CD4-positive, alpha-beta T cell (primary cell): ENCODE measurements at regions not wholly inside any gene's neighbourhood (a gene's known extent, or its start where the extent isn't known, plus 50 kb on each side); places are given as distances from the start of the nearest gene placed in this dataset.

Experiments used
- ATAC-seq: fragments of 200-7000 bp; cut with Tn5 transposase; one replicate; pipeline ENCODE4 v1.10.0; 2022; ENCODE audit warnings: mild to moderate bottlenecking; ENCODE audit not compliant: poor library complexity
- CTCF ChIA-PET: fragments of 350-600 bp; sonication (Branson Sonifier 250); formaldehyde crosslinking; loops from one replicate; lab custom pipeline; 2021; ENCODE audit warnings: antibody characterized with exemption, inconsistent platforms; lab: Charles Lee
- POLR2A ChIA-PET: fragments of 350-600 bp; sonication (Branson Sonifier 250); formaldehyde crosslinking; loops from one replicate; lab custom pipeline; 2021; ENCODE audit warnings: antibody characterized with exemption, inconsistent platforms; lab: Charles Lee
- DNase-seq, 14 experiments: peaks; one replicate each; pipeline ENCODE4 v3.0.0-alpha.2; 2013 to 2020; ENCODE audit warnings: mixed read lengths in 2 of 14
- H3K27ac ChIP-seq, 2 donors: one replicate each; pipeline versions ENCODE4 v1.5.1 to v1.7.0; 2013; ENCODE audit warnings: low read length in 2 of 2, low read depth in 1 of 2, mild to moderate bottlenecking in 1 of 2
- H3K27me3 ChIP-seq, 2 experiments: 1 replicate in 1 of 2; 2 replicates in 1 of 2; pipeline versions ENCODE4 v1.6.1 to v1.7.0; 2013; ENCODE audit warnings: low read length in 2 of 2, control low read depth in 1 of 2, mild to moderate bottlenecking in 1 of 2, moderate library complexity in 1 of 2; ENCODE audit not compliant: insufficient read depth in 2 of 2, control insufficient read depth in 1 of 2
- H3K36me3 ChIP-seq: one replicate; pipeline ENCODE4 v1.6.1; 2013; ENCODE audit warnings: low read length, control low read depth; ENCODE audit not compliant: insufficient read depth
- H3K4me1 ChIP-seq: one replicate; pipeline ENCODE4 v1.6.1; 2013; ENCODE audit warnings: low read length, control low read depth; ENCODE audit not compliant: insufficient read depth
- H3K4me3 ChIP-seq: one replicate; pipeline ENCODE4 v1.5.1; 2013; ENCODE audit warnings: mild to moderate bottlenecking, low read length, moderate library complexity
- H3K9me3 ChIP-seq, 2 experiments: 1 replicate in 1 of 2; 2 replicates in 1 of 2; pipeline versions ENCODE4 v1.6.1 to v1.7.0; 2013; ENCODE audit warnings: low read length in 2 of 2, mild to moderate bottlenecking in 2 of 2, control low read depth in 1 of 2, moderate library complexity in 1 of 2; ENCODE audit not compliant: control insufficient read depth in 1 of 2, insufficient read depth in 1 of 2
- H3K27ac Mint-ChIP-seq: one replicate; pipeline ENCODE4 v1.8.0; 2020; ENCODE audit warnings: mixed read lengths
- H3K27me3 Mint-ChIP-seq: one replicate; pipeline ENCODE4 v1.8.0; 2021; ENCODE audit warnings: mixed read lengths
- H3K36me3 Mint-ChIP-seq: one replicate; pipeline ENCODE4 v1.8.0; 2021; ENCODE audit warnings: low read depth, mixed read lengths
- H3K4me1 Mint-ChIP-seq: one replicate; pipeline ENCODE4 v1.8.0; 2021; ENCODE audit warnings: low read depth, mixed read lengths
- H3K4me3 Mint-ChIP-seq: one replicate; pipeline ENCODE4 v1.8.0; 2020; ENCODE audit warnings: mild to moderate bottlenecking, mixed read lengths
- H3K9me3 Mint-ChIP-seq: one replicate; pipeline ENCODE4 v1.8.0; 2020; ENCODE audit warnings: mixed read lengths
- CTCF ChIP-seq: fragments of 200-600 bp; IDR thresholded peaks from one replicate; pipeline ENCODE4 v1.8.0; 2022; ENCODE audit warnings: antibody characterized with exemption, mild to moderate bottlenecking
- intact Hi-C, 2 experiments: fragments of 100-400 bp; cut with DNase I in 1 of 2; cut with micrococcal nuclease in 1 of 2; formaldehyde crosslinking; loops; one replicate each; pipeline versions ENCODE4 v1.15.1 to v1.9.0; 2023 to 2025; cut with DNase I, micrococcal nuclease

DNA sequence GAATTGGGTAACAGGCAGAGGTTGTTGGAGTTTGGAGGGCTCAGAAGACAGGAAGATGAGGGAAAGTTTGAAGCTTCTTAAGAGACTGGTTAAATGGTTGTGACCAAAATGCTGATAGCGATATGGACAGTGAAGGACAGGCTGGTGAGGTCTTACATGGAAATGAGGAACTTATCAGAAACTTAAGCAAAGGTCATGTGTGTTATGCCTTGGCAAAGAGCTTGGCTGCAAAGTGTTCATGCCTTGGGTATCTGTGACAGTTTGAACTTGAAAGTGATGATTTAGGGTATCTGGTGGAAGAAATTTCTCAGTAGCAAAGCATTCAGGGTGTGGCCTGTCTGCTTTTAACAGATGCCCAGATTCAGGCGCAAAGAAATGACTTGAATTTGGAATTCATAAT lies 64.5 kb upstream of the EEPD1 start:
- Histone ChIP-seq H3K27ac (no peak overlapping the region), H3K4me1 (no peaks in the 10 kb centered on the region), H3K9me3 (peaks cover 0 to 8% of the 10 kb centered on the region in 2 experiments), H3K4me3 (no peak overlapping the region), H3K27me3 (no peaks in the 10 kb centered on the region), H3K36me3 (no peaks in the 10 kb centered on the region)
- Mint-ChIP-seq H3K36me3 (no peaks in the 10 kb centered on the region), H3K27ac (no peak overlapping the region), H3K4me3 (no peak overlapping the region), H3K27me3 (no peaks in the 10 kb centered on the region), H3K4me1 (no peaks in the 10 kb centered on the region), H3K9me3 (no peaks in the 10 kb centered on the region)
- DNase-seq (no peak), ATAC-seq (no peak)
- intact Hi-C loops: no loop called here
- ChIA-PET POLR2A (no interaction called here), CTCF (no interaction called here)
- no peak for TF ChIP-seq CTCF

DNA sequence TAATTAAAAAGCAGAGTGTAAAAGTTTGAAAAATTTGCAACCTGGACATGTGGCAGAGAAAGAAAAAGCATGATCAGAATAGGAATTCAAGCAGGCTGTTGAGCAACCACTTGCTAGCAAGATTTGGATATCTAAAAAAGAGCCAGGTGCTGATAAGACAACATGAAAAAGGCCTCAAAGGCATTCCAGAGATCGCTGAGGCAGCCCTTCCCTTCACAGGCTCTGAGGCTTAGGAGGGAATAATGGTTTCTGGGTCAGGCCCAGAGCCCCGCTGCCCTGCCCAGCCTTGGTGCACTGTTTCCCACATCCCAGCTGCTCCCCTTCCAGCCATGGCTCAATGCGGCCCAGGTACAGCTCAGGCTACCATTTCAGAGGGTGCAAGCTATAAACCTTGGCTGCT lies 64.1 kb upstream of the EEPD1 start:
- Mint-ChIP-seq H3K4me1 (no peaks in the 10 kb centered on the region), H3K9me3 (no peaks in the 10 kb centered on the region), H3K27ac (no peak overlapping the region), H3K36me3 (no peaks in the 10 kb centered on the region), H3K27me3 (no peaks in the 10 kb centered on the region), H3K4me3 (no peak overlapping the region)
- no peak overlapping the region for H3K4me3 ChIP-seq
- no peak for DNase-seq
- H3K4me1 ChIP-seq: no peaks in the 10 kb centered on the region
- TF ChIP-seq CTCF: no peak
- no peak for ATAC-seq
- CTCF ChIA-PET: no interaction called here
- H3K27me3 ChIP-seq: no peaks in the 10 kb centered on the region
- POLR2A ChIA-PET: no interaction called here
- H3K27ac ChIP-seq: no peak overlapping the region
- no peaks in the 10 kb centered on the region for H3K36me3 ChIP-seq
- peaks cover 0 to 8% of the 10 kb centered on the region in 2 experiments for H3K9me3 ChIP-seq
- intact Hi-C loops: no loop called here

- Mint-ChIP-seq H3K27me3 (no peaks in the 10 kb centered on the region), H3K9me3 (no peaks in the 10 kb centered on the region), H3K36me3 (no peaks in the 10 kb centered on the region), H3K4me1 (no peaks in the 10 kb centered on the region), H3K27ac (no peak overlapping the region), H3K4me3 (no peak overlapping the region)
- ATAC-seq (no peak), DNase-seq (no peak)
- H3K36me3 ChIP-seq: no peaks in the 10 kb centered on the region
- H3K27me3 ChIP-seq: no peaks in the 10 kb centered on the region
- POLR2A ChIA-PET: no interaction called here
- H3K27ac ChIP-seq: no peak overlapping the region
- intact Hi-C loops: no loop called here
- CTCF ChIA-PET: interaction anchor here (0.6 kb wide), 1 partner anchor 1640 kb away, joined by 3 read pairs; no protein-coding TSS in a partner anchor
- H3K4me1 ChIP-seq: no peaks in the 10 kb centered on the region
- no peak overlapping the region for H3K4me3 ChIP-seq
- peaks cover 0 to 8% of the 10 kb centered on the region in 2 experiments for H3K9me3 ChIP-seq
- TF ChIP-seq CTCF: no peak
Observed at GRCh38 chr7:36090976-36091873, 61.8 kb upstream of the EEPD1 start.
